IPS DF 19.7 (cell line): ENCODE measurements at regions not wholly inside any gene's neighbourhood (a gene's known extent, or its start where the extent isn't known, plus 50 kb on each side); places are given as distances from the start of the nearest gene placed in this dataset.
"Not testable (repeated sequence)": the region's sequence is repeated elsewhere in the genome, so short reads cannot be mapped to it uniquely, and the experiment has no call there.

Experiments
- DNase-seq: peaks from one replicate; pipeline ENCODE4 v3.0.0-alpha.2; 2013; ENCODE audit warnings: low read depth, low spot score

DNA sequence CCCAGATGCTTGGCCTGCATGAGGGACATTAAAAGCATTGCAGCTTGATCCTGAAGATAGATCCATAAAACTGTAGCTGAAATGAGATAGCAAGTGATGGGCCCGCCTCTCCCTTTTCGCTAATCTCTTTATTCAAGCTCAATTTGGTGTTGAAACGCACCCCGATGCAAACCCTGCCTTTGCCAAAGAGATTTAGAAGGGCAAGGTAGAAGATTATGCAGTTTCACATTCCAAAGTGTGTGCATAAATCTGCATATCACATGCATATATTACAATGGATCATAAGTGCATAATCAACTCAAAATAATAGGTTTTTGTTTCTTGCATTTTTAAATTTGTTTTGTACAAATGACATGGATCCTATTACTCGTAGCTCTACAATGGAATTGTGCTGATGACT lies 80.1 kb upstream of the SHANK2 start:
- DNase-seq = no peak

DNA sequence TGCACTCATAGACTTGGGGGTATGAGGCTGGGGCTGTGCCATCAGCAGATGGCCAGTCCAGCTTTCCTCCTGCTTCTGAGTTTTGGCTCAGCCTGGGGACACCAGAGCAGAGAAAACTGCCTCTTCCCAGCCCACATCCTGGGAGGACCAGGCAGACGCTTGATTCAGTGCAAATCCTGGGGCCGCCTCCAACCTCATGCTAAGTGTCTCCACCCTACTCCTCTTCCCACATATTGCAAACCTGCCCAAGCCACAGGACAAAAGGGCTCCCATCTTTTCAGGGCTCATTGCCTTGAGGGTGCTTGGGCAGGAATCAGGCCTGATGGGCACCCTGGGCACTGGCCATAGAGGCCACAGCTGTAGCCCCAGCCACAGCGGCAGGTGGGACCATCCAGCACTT lies 79.7 kb upstream of the SHANK2 start:
- no peak for DNase-seq

DNA sequence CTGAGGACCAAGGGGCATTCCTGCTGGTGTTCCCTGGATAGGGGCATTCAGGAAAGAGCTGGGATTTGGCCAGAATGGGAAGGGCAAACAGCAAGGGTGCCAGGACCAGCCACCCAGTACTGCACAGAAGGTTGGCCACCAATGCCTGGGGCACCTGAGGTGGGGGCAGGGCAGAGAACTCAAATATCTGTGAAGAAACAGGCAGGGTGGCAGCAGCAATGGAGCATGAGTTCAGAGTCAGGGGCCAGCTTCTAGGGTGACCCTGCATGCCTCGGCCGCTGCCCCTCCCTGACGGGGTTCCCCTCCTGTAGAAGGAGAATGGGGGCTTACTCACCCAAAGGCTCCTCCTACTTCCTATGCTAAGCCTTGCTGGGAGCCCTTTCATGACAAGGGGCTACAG lies 79.3 kb upstream of the SHANK2 start:
- no peak for DNase-seq

DNA sequence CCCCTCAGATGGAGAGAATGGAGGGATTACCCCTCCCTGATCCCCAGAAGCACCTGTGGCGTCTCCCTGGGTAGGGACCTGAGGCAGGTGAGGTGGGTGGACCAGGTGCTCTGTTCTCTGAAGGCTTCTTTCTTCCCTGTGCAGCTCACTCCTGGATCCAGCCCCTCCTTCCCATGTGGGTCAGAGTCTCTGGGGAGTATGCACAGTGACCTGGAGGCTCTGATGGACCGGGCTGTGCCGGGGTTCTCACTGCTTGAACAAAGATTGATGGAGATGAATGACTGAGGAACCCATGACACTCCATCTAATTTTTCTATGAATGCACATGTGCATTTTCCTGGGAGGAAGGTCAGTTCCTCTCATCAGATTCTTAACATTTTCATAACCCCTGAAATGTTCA lies 78.6 kb upstream of the SHANK2 start:
- no peak for DNase-seq

DNA sequence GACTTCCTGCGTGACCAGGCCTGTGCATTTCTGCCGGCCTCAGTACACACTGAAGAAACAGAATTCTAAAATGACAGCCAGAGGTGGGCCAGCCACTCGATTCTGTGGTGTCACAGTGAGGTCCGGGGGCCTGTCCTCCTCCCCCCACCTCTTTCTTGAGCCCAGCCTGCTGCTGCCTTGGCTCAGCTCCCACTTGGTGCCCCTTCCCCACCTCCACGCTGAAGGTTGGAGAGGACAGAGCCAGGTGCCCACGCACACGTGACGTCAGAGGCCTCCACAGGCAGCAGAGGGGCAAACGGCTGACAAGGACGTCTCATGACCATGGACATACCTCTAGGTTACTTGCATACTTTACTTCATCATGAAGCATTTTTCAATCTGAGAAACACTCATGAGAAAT lies 78.0 kb upstream of the SHANK2 start:
- no peak for DNase-seq

DNA sequence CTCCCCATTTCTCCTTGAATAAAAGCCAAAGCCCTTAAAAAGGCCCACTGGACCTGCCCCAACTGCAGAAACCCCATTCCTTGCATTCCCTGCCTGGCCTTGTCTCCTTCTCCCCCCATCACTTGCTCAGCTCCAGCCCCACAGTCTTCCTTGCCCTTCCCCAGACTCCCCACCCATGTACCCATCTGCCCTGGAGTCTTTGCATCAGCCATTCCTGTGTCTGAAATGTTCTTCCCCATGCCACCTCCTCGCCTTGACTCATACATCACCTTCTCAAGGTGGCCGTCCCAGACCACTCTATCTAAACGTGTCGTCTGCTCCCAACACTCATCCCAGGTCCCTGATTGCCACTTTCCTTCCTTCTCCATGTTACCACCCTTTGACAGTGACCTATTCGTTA lies 77.4 kb upstream of the SHANK2 start:
- no peak for DNase-seq

DNA sequence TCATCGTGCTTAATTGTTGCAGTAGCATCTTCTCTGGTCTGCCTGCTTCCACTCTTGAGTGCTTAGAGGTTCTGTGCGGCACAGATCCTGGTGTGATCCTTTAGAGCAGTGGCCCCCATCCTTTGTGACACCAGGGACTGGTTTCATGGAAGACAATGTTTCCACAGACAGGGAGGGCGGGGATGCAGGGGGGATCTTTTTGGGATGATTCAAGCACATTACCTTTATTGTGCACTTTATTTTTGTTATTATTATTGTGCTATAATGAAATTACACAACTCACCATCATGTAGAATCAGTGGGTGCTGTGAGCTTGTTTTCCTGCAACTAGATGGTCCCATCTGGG lies 76.8 kb upstream of the SHANK2 start:
- DNase-seq = no peak

DNA sequence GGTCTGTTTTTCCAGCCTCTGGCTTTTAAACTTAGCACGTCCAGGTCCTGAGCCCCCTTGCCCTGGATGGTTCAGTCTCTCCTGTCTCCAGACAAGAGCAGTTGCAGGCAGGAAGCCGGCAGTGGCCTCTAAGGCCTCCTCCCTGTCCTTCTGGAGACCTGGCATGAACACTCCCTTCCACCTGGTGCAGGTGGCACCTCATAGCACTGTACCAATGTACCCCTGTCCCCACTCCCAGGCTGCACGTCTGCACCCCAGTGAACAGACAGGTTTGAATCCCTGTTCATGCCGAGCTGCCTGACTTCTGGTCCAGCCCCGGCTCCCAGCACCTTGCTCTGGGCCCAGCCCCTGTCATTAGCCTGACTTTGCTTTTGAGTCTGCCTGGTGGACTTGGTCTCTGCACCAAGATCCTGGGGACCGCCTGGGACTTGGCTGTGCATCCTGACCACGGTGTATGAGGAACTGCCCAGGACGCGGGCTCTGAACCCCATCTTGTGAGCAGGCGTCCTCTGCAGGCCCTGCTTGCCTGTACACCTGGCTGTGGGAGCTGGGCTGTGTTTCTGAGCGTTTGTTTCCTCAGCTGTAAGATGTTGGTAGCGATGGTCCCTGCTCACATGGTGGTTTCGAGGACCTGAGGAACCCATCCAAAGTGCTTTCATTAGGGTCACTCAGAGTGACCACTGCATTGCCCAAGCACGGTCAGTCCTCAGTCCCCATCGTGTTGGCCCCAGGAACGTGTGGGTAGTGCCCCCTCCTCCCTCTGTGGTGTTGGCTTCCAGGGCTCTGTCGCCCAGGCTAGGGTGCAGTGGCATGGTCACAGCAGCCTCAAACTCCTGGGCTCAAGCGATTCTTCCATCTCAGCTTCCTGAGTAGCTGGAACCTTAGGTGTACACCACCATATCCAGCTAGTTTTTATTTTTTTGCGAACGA lies 75.0 kb upstream of the SHANK2 start:
- DNase-seq = no peak

DNA sequence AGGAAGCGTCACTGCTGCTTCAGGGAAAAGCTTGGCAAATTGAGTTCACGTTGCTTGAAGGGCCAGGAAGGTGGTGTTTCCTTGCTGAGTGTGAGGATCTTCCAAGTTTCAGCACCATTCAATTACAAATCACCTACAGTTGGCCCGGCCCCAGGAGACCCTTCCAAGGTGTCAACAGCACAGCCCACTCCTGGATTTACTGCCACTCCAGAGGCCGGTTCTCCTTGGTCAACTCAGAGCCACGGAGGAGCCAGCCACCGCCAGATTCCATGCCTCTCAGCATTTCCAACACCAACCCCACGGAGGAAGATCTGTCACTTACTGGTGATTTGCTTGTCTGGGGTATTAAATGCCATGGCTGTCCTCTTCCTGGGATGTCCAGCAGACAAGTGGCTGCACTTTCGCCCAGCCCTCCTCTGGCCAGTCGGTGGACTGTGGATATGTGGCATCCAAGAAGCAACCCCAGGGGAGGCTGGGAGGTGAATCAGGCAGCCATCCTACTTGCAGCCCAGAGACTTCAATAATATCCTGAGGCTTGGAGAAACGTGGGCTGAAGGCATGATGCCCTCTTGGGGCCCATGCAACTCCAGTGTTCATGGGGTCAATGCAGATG lies 74.1 kb upstream of the SHANK2 start:
- no peak for DNase-seq

DNA sequence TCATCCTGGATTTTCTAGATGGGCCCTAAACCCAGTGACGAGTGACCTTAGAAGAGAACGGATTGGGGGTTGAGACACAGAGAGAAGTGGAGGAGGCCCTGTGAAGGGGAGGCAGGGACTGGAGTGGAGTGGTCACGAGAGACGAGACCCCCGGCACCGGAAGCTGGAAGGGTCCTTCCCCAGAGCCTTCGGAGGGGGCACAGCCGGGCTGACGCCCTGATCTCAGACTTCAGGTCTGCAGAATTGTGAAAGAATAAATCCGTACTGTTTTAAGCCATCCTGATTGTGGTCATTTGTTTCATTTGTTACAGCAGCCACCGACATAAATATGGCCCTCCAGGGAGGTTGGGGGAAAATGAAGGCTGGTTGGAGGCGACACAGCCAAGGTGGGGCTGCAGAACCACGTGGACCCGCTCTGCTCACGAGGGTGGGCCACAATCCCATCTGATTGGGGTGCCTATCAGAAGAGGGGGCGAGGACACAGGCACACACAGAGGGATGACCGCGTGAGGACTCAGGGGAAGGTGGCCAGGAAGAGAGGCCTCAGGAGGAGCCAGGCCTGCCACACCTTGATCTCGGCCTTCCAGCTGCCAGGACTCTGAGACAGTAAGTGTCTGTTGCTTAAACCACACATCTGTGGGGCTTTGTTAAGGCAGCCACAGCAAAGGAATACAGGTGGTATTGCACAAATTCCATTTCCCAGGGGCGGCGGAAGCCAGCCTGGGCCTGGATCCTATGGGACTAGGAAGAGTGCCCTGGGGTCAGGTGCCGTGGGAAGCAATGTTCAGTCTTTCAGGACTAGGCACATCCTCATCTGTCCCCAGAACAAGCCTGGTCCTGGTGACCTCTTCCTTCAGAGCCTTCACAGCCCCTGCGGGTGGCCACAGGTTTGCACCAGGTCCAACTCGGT lies 73.3 kb upstream of the SHANK2 start:
- DNase-seq = no peak

DNA sequence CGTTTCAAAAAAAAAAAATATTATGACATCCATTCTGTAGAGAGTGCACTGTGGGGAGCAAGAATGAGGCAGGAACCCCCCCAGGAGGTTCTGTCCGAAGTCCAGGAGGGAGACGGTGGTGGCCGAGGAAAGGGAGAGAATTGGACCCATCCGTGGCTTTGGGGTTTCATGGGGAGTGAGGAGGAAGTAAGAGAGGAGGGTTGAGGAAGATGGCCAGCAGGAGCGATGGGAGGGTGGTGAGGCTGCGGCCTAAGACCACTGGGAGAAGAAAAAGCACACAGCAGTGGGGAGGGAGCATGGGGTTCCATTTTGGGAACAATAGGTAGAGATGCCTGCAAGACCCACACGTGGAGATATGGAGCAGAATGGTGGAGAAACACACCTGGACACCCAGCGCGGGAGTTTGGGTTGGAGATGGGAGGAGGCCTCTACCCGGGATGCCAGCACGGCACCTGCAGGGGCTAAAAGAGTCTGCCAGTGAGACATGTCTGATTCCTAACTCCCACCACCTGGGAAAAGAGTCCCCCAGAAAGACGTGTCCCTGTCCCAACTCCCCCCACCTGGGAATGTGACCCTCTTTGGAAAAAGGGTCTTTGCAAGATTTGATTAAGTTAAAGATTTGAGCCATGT lies 72.5 kb upstream of the SHANK2 start:
- DNase-seq = no peak

DNA sequence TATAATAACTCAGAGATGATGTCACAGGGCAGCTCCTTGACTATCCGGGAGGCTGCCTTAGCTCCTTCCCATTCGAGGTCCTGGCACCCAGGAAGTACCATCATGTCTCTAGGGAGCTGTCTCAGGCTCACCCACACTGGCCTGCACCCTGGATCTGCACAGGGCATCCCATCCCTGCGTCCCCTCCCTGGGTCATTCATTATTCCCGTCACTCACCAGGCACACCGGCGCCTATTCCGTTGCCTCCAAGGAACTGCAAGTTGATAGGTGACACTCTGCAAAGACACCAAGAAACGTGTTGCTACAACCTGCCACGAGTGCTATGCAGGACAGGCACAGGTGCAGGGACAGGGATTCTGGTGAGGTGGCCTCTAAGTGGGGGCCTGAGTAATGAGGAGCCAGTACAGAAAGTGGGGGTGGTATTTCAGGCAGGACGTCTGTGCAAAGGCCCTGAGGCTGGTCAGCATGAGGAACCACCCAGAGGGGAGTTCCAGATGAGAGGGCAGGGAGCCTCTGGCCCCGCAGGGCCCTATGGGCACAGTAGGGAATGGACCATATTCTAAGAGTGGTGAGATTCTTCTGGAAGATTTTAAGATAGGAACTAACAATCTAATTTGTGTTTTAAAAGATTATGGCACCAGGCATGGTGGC lies 71.6 kb upstream of the SHANK2 start:
- no peak for DNase-seq

DNA sequence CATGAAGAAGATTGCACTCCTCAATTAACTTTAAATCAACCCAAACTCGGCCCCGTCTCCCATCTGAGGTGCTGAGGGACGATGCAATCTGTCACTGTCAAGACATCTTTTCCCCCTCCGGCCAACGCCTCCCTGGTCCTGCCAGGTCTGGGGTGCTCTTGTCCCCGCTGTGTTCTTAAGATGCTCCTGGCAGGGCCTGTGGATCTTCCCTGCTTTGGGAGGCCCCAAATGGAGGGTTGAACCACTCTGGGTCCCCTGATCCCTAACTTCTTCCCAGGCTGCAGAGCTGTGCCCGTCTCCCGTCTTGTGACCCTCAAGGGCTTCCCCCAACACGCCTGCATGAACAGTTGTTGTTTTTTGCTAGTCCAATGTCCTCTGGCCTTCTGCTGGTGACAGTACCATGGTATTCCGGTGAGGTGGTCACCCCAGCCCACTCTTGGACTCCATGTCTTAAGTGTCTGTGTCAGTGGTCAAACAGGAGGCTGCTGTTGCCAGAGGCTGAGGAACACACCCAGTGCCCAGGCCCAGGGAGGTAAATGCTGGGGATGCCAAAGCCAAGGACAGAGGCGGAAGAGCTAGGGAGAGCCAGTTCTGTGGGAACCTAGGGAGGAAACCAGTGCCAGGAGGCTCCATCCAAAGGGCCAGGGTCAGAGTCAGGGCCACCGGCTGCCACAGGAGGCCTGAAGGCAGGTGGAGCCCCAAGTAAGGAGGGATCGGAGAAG lies 70.6 kb upstream of the SHANK2 start:
- DNase-seq = no peak

DNA sequence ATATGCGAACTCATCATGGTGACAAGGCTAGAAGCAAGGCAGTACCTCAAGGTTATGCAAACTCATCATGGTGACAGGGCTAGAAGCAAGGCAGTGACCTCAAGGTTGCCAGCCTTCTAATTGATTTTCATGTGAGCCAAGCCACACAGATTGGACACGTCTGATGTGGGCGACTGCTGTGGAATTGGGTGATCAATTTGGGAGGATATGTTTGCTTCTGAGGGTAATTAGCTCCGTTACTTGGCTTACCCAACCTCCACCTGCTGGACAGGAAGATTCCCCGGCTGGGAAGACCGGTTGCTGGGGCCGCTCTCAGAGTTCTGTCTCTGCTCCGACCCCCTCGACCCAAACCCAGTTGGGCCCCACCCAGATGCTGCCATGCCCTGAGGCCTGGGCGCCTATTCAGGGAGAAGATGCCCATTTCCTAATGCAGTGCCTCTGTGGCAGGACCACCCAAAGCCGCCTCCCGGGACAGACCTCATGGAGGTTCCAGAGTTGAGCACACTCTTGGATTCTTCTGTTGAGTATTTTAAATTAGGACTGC lies 69.9 kb upstream of the SHANK2 start:
- no peak for DNase-seq

DNA sequence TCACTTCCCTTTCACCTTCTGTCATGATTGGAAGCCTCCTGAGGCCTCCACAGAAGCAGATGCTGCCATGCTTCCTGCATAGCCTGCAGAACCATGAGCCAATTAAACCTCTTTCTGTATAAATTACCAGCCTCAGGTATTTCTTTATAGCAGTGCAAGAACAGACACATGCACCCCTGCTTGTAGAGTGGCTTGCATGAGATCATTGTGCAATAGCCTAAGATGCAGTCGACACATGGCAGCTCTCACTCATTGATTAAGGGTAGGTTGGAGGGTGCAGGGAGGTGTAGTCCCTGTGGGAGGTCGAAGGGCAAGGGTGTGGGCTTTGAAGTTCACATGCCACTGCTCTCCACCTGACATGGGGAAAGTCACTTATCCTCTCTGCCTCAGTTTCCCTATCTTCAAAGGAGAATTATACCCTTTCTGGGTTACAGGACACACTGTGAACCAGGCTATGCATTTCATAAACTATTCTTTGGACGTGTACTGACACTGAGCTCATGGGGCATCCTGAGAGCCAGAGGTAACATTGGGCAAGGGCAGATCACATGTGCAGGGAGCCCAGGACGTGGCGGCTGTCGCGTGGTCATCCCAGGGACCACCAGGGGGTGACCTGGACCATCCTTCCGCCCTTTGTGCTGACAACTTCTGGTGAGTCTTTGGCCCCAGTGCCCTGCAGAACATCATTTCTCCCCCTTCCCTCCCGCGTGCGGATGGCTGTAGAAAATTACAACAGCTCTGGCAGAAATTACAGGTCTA lies 69.2 kb upstream of the SHANK2 start:
- DNase-seq = no peak

DNA sequence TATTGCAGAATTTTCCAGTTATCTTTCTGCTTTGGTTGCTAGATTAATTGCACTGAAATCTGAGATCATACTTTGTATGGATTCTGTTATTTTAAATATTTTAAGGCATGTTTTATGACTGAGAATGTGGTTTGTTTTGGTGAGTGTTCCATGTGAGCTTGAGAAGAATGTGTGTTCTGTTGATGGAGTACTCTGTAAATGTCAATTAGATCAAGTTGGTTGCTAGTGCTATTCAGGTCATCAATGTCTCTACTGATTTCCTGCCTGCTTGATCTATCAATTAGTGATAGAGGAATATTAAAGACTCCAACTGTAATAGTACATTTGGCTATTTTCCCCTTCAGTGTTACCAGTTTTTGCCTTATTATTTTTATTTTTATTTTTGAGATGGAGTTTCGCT lies 64.3 kb upstream of the SHANK2 start:
- DNase-seq = no peak

DNA sequence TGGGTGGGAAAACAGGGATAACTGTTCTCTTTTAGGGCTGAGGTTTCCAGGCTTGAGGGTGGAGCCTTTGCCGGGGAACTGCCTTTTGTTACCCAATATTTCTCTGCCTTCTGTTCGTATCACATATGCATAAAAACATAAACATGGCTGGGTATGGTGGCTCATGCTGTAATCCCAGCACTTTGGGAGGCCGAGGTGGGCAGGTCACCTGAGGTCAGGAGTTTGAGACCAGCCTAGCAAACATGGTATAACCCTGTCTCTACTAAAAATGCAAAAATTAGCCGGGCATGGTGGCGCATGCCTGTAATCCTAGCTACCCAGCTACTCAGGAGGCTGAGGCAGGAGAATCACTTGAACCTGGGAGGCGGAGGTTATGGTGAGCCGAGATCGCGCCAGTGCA lies 60.2 kb upstream of the SHANK2 start:
- DNase-seq = not testable (repeated sequence)

DNA sequence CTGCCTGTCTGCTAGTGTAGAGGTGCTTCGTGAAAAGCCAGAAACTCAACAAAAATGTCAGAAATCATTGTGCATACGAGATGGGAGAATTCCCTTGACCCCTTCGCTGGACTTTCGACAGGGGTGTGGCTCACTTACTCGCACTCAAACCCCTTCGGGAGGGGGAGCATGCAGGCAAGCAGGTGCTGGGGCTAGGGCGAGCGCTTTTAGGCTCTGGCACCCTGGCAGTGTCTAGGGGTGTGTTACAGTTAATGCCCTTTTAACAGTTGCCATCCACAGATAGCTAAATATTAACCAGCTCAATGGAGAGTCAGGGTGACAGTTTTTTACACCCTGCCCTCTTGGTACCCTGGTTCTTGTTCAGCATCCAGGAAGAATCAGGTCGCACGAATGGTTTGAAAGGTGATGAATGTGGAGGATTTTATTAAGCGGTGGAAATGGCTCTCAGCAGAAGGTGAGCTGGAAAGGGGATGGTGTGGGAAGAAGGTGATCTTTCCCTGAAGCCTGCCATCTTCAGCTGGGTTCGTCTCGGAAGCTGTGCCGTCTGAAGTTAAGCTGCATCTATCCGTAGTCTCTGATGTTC lies 59.6 kb upstream of the SHANK2 start:
- no peak for DNase-seq

DNA sequence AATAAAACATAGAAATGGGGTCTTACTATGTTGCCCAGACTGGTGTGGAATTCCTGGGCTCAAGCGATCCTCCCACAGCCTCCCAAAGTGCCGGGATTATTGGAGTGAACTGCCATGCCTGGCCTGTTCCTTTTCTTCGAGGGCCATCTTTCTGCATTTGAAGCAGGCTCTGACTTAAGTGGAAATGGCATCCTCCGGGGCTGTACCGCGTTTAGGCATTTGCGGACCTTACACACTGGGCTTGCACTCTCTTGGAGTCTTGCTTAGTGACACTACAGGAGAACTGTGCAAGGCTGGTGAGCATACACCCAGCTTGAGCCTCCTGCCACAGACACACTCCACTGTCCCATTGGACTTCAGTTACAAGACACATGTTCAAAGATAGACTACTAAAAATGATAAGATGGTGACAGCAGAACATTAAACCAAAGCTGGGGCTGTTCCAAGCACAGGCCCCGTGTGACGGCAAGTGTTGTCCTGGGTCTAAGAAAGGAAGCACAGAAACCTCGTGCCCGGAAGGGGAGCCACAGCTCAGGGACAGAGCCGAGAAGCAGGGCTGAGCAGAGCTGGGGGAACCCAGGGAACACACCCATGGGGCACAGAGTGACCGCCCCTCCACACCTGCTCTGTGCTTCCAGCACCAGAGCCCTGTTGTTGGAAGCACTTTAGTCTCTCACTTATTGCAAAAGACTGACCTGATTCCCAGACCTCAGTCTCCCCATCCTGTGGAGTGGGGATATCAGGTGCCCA lies 59.0 kb upstream of the SHANK2 start:
- DNase-seq = no peak
